Endodermal cell (in vitro differentiated cells): ENCODE measurements at regions not wholly inside any gene's neighbourhood (a gene's known extent, or its start where the extent isn't known, plus 50 kb on each side); places are given as distances from the start of the nearest gene placed in this dataset.

ENCODE experiments used
- DNase-seq: peaks from one replicate; pipeline ENCODE4 v3.0.0-alpha.2; 2017
- H3K27ac ChIP-seq: 2 replicates; pipeline ENCODE4 v1.5.1; 2013; ENCODE audit warnings: mild to moderate bottlenecking, low read depth, low read length, moderate library complexity
- H3K27me3 ChIP-seq: 2 replicates; pipeline ENCODE4 v1.6.1; 2013; ENCODE audit warnings: mild to moderate bottlenecking, low read length, moderate library complexity; ENCODE audit not compliant: insufficient read depth, control insufficient read depth, poor library complexity, severe bottlenecking
- H3K36me3 ChIP-seq: 2 replicates; pipeline ENCODE4 v1.7.0; 2013; ENCODE audit warnings: mild to moderate bottlenecking, low read length, moderate library complexity; ENCODE audit not compliant: control insufficient read depth, insufficient read depth
- H3K4me1 ChIP-seq: one replicate; pipeline ENCODE4 v1.7.0; 2013; ENCODE audit warnings: low read length; ENCODE audit not compliant: control insufficient read depth, insufficient read depth
- H3K4me3 ChIP-seq: 2 replicates; pipeline ENCODE4 v1.5.1; 2013; ENCODE audit warnings: mild to moderate bottlenecking, low read length, moderate library complexity
- H3K9ac ChIP-seq: 2 replicates; pipeline ENCODE4 v1.6.1; 2013; ENCODE audit warnings: mild to moderate bottlenecking, low read length, moderate library complexity; ENCODE audit not compliant: poor library complexity, severe bottlenecking; ENCODE audit errors: extremely low read depth
- H3K9me3 ChIP-seq: 2 replicates; pipeline ENCODE4 v1.6.1; 2013; ENCODE audit warnings: mild to moderate bottlenecking, low read length, moderate library complexity; ENCODE audit not compliant: control insufficient read depth
- H3K27ac Mint-ChIP-seq: 2 replicates; pipeline ENCODE4 v1.8.0; 2020; ENCODE audit warnings: mixed read lengths
- H3K27me3 Mint-ChIP-seq: 2 replicates; pipeline ENCODE4 v1.8.0; 2021; ENCODE audit warnings: mild to moderate bottlenecking, mixed read lengths; ENCODE audit not compliant: insufficient read depth
- H3K36me3 Mint-ChIP-seq: 2 replicates; pipeline ENCODE4 v1.8.0; 2020; ENCODE audit warnings: low read depth, mixed read lengths
- H3K4me1 Mint-ChIP-seq: 2 replicates; pipeline ENCODE4 v1.8.0; 2020; ENCODE audit warnings: mixed read lengths
- H3K4me3 Mint-ChIP-seq: 2 replicates; pipeline ENCODE4 v1.8.0; 2020; ENCODE audit warnings: mild to moderate bottlenecking, moderate library complexity, mixed read lengths
- H3K9me3 Mint-ChIP-seq: 2 replicates; pipeline ENCODE4 v1.8.0; 2020; ENCODE audit warnings: mild to moderate bottlenecking, mixed read lengths
- CTCF ChIP-seq: fragments of 200-600 bp; sonication (generic); conservative IDR thresholded peaks from 2 replicates; pipeline ENCODE4 v1.5.0; 2021; ENCODE audit warnings: antibody characterized with exemption, mild to moderate bottlenecking
- WGBS, 2 experiments: methylation state at CpG; one replicate each; pipeline versions ENCODE4 v1.1.5 to v1.1.7; 2013; ENCODE audit warnings: missing lambda C conversion rate in 2 of 2, mixed read lengths in 1 of 2; ENCODE audit not compliant: insufficient coverage in 1 of 2, insufficient read length in 1 of 2; 5-methylcytosine and 5-hydroxymethylcytosine counted together

- Mint-ChIP-seq H3K9me3 (no peaks in the 10 kb centered on the region), H3K4me1 (no peaks in the 10 kb centered on the region), H3K36me3 (no peaks in the 10 kb centered on the region), H3K4me3 (no peak overlapping the region), H3K27me3 (no peaks in the 10 kb centered on the region), H3K27ac (no peak overlapping the region)
- Histone ChIP-seq H3K4me3 (no peak overlapping the region), H3K9me3 (no peaks in the 10 kb centered on the region), H3K36me3 (no peaks in the 10 kb centered on the region), H3K27ac (no peak overlapping the region), H3K27me3 (no peaks in the 10 kb centered on the region), H3K4me1 (no peaks in the 10 kb centered on the region), H3K9ac (no peak overlapping the region)
- DNase-seq: peak; percentile 73
- WGBS, 2 experiments: 67% methylated on average over 3 of the region's 3 CpGs; no CpG with 5 or more reads in 1 of the 2 experiments
- TF ChIP-seq CTCF: peak; percentile 81
Observed at GRCh38 chr12:20142956-20143355, 225.4 kb upstream of the PDE3A start.

GRCh38 chr12:20144341-20144740 is 224.0 kb upstream of the PDE3A start:
- Mint-ChIP-seq H3K27ac (no peak overlapping the region), H3K4me3 (no peak overlapping the region), H3K27me3 (no peaks in the 10 kb centered on the region), H3K9me3 (no peaks in the 10 kb centered on the region), H3K36me3 (no peaks in the 10 kb centered on the region), H3K4me1 (no peaks in the 10 kb centered on the region)
- no peak overlapping the region for H3K4me3 ChIP-seq
- no peaks in the 10 kb centered on the region for H3K4me1 ChIP-seq
- H3K27ac ChIP-seq: no peak overlapping the region
- no peaks in the 10 kb centered on the region for H3K27me3 ChIP-seq
- H3K36me3 ChIP-seq: no peaks in the 10 kb centered on the region
- H3K9ac ChIP-seq: no peak overlapping the region
- no peak for DNase-seq
- TF ChIP-seq CTCF: no peak
- WGBS, 2 experiments: 80 to 92% methylated on average over 2 of the region's 3 CpGs
- H3K9me3 ChIP-seq: no peaks in the 10 kb centered on the region

DNA sequence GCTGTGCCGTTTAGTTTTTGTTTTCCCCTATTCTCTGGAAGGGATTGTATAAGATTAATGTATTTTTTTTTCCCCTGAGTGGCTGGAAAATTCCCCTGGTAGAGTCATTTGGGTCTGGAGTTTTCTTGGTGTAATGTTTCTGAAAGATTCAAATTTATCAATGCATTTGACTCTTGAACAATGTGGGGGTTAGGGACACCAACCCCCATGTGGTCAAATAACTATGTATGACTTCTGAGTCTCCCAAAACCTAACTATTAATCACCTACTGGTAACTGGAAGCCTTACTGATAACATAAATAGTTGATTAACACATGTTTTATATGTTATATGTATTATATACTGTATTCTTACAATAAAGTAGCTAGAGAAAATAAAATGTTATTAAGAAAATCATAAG is 220.1 kb upstream of the PDE3A start:
- H3K27ac Mint-ChIP-seq: no peak overlapping the region
- no peak overlapping the region for H3K4me3 Mint-ChIP-seq
- 89% methylated on average over 1 of the region's 1 CpG; no CpG with 5 or more reads in 1 of the 2 experiments for WGBS, 2 experiments
- Histone ChIP-seq H3K4me1 (no peaks in the 10 kb centered on the region), H3K27me3 (no peaks in the 10 kb centered on the region), H3K4me3 (no peak overlapping the region), H3K27ac (no peak overlapping the region), H3K36me3 (no peaks in the 10 kb centered on the region), H3K9me3 (no peaks in the 10 kb centered on the region), H3K9ac (no peak overlapping the region)
- no peak for TF ChIP-seq CTCF
- H3K27me3 Mint-ChIP-seq: no peaks in the 10 kb centered on the region
- H3K4me1 Mint-ChIP-seq: no peaks in the 10 kb centered on the region
- no peak for DNase-seq
- H3K9me3 Mint-ChIP-seq: no peaks in the 10 kb centered on the region
- no peaks in the 10 kb centered on the region for H3K36me3 Mint-ChIP-seq
